Rectal smooth muscle tissue (tissue), 1 donor: ENCODE measurements at regions not wholly inside any gene's neighbourhood (a gene's known extent, or its start where the extent isn't known, plus 50 kb on each side); places are given as distances from the start of the nearest gene placed in this dataset.

Experiments used
- H3K27ac ChIP-seq: one replicate; pipeline ENCODE4 v1.7.0; 2013; ENCODE audit warnings: low read depth, low read length, inconsistent platforms
- H3K27me3 ChIP-seq: one replicate; pipeline ENCODE4 v1.7.0; 2013; ENCODE audit warnings: low read length; ENCODE audit not compliant: control insufficient read depth, insufficient read depth
- H3K36me3 ChIP-seq: one replicate; pipeline ENCODE4 v1.7.0; 2013; ENCODE audit warnings: low read length; ENCODE audit not compliant: control insufficient read depth, insufficient read depth
- H3K4me1 ChIP-seq: one replicate; pipeline ENCODE4 v1.7.0; 2013; ENCODE audit warnings: low read length; ENCODE audit not compliant: control insufficient read depth, insufficient read depth
- H3K4me3 ChIP-seq: one replicate; pipeline ENCODE4 v1.7.0; 2013; ENCODE audit warnings: low read length
- H3K9ac ChIP-seq: one replicate; pipeline ENCODE4 v1.7.0; 2013; ENCODE audit warnings: low read length

DNA sequence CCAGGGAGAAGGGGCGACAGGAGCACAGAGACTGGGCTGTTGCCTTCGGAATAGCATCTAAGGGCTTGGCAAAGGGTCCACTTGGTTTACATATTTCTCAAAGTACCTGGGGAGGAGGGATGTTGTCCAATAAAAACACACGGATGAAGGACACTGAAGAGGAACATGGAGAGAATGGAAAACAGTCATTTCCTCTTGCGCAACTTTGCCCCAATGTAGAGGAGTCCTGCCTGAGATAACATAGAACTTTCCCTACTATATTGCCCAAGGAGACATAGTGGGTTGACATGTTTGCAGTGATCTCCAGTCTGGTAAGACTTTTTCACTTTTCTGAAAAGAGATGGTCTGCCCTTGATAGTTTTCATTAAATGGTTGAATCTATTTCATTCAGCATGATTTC is 468.8 kb upstream of the SUCLG2 start:
- no peaks in the 10 kb centered on the region for H3K4me1 ChIP-seq
- H3K27me3 ChIP-seq: no peaks in the 10 kb centered on the region
- H3K4me3 ChIP-seq: no peak overlapping the region
- H3K9ac ChIP-seq: no peak overlapping the region
- H3K36me3 ChIP-seq: no peaks in the 10 kb centered on the region
- no peak overlapping the region for H3K27ac ChIP-seq

- no peaks in the 10 kb centered on the region for H3K27me3 ChIP-seq
- no peak overlapping the region for H3K27ac ChIP-seq
- no peaks in the 10 kb centered on the region for H3K36me3 ChIP-seq
- H3K4me3 ChIP-seq: no peak overlapping the region
- no peak overlapping the region for H3K9ac ChIP-seq
- H3K4me1 ChIP-seq: no peaks in the 10 kb centered on the region
These were observed 466.9 kb upstream of the SUCLG2 start for GRCh38 chr3:68121287-68121686.

DNA sequence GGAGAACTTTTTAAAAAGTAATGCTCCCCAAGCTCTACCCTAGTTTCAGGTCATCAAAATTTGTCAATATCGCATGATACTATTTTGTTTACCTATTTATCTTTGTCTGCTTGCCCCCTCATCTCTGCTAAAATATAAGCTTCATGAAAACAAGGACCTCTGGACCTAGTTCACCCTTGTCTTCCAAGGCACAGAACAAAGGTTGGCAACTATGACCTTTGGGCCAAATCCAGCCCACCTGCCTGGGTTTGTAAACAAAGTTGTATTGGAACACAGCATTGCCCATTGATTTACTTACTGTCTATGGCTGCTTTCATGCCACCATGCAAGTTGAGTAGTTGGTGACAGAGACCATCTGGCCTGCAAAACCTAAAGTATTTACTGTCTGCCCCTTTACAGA is 462.2 kb upstream of the SUCLG2 start:
- H3K9ac ChIP-seq: no peak overlapping the region
- no peaks in the 10 kb centered on the region for H3K36me3 ChIP-seq
- H3K4me1 ChIP-seq: no peaks in the 10 kb centered on the region
- H3K27me3 ChIP-seq: no peaks in the 10 kb centered on the region
- H3K4me3 ChIP-seq: no peak overlapping the region
- no peak overlapping the region for H3K27ac ChIP-seq

DNA sequence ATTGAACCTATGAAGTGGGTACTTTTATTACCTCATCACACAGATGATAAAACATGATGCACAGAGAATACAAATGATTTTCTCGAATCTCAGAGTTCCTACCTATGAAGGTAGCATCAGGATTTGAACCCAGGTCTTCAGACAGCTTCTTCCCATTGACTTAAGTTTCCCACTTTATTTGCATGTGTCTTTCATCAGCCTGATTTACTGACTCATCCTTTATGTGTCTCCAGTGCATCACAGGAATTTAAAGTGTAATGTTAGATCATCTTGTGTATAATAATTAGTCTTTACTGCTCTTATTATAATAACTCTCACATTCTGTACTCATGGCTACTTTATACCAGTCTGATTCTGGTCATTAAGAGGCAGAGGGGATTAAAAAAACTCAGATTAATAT is 449.4 kb upstream of the SUCLG2 start:
- no peak overlapping the region for H3K27ac ChIP-seq
- H3K36me3 ChIP-seq: no peaks in the 10 kb centered on the region
- no peak overlapping the region for H3K9ac ChIP-seq
- no peaks in the 10 kb centered on the region for H3K27me3 ChIP-seq
- H3K4me3 ChIP-seq: no peak overlapping the region
- H3K4me1 ChIP-seq: no peaks in the 10 kb centered on the region

GRCh38 chr3:68090571-68090970 is 436.2 kb upstream of the SUCLG2 start:
- Histone ChIP-seq H3K36me3 (no peaks in the 10 kb centered on the region), H3K4me3 (no peak overlapping the region), H3K9ac (no peak overlapping the region), H3K27ac (no peak overlapping the region), H3K4me1 (peaks cover 5% of the 10 kb centered on the region), H3K27me3 (no peaks in the 10 kb centered on the region)

- Histone ChIP-seq H3K4me1 (peaks cover 5% of the 10 kb centered on the region), H3K27me3 (no peaks in the 10 kb centered on the region), H3K27ac (no peak overlapping the region), H3K36me3 (no peaks in the 10 kb centered on the region), H3K9ac (no peak overlapping the region), H3K4me3 (no peak overlapping the region)
These were observed 435.2 kb upstream of the SUCLG2 start for GRCh38 chr3:68089572-68090011.

DNA sequence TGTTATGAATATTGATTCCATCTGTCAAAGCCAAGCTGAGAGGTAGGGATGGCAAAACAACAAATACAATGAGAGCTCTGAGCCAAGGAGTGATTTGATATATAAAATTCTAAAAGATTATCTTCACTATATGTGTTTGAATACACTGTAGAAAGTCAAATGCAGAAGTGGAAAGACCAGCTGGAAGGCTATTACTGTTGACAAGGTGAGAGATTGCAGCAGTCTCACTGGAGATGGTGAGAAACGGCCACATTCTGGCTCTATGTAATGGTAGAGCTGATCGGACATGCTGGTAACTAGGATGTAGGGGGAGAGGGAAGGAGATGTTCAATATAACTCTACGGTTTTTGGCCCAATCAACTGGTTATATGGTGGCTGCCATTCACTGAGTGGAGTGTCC is 434.2 kb upstream of the SUCLG2 start:
- Histone ChIP-seq H3K36me3 (no peaks in the 10 kb centered on the region), H3K27ac (no peak overlapping the region), H3K27me3 (no peaks in the 10 kb centered on the region), H3K4me3 (no peak overlapping the region), H3K9ac (no peak overlapping the region), H3K4me1 (peaks cover 5% of the 10 kb centered on the region)

DNA sequence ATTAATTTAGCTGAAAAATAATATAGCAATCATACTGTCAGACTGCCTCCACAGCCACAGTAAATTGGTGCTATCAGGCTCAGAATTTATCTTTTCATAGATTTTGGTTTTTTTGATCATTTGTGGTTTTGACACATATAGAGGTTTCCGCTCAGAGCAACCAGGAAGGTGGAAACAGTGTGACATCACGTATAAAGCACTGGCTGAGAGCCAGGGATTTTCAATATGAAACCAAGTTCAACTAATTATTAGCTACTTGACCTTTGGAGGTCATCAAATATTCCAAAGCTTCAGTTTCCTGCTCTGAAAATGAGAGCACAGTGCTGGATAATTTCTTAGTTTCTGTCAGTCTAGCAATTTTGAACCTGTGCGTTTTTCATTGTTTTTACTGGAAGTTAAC is 433.8 kb upstream of the SUCLG2 start:
- Histone ChIP-seq H3K27ac (no peak overlapping the region), H3K4me3 (no peak overlapping the region), H3K27me3 (no peaks in the 10 kb centered on the region), H3K9ac (no peak overlapping the region), H3K4me1 (peaks cover 5% of the 10 kb centered on the region), H3K36me3 (no peaks in the 10 kb centered on the region)

- Histone ChIP-seq H3K4me3 (no peak overlapping the region), H3K36me3 (no peaks in the 10 kb centered on the region), H3K9ac (no peak overlapping the region), H3K27me3 (no peaks in the 10 kb centered on the region), H3K27ac (no peak overlapping the region), H3K4me1 (no peaks in the 10 kb centered on the region)
These were observed 417.6 kb upstream of the SUCLG2 start for GRCh38 chr3:68072062-68072461.

GRCh38 chr3:68070186-68070585 is 415.8 kb upstream of the SUCLG2 start:
- Histone ChIP-seq H3K4me1 (no peaks in the 10 kb centered on the region), H3K36me3 (no peaks in the 10 kb centered on the region), H3K27me3 (no peaks in the 10 kb centered on the region), H3K27ac (no peak overlapping the region), H3K9ac (no peak overlapping the region), H3K4me3 (no peak overlapping the region)

DNA sequence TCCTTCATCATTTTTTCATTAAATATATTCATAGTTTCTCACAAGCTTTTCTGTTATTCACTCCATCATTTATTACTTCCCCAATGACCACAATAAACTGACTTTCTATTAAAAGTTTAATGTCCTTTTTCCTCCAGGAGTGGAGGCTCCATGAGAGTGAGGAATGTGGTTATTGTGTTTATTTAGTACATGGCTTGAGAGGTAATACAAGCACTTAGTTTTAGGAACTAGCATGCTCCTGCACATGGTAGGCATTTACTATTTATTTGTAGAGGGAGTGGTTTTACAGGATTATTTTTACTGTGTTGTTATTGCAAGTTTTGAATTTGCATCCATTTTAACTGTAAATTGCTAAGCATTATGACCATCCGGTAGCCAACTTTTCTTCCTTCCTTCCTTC is 412.9 kb upstream of the SUCLG2 start:
- Histone ChIP-seq H3K36me3 (no peaks in the 10 kb centered on the region), H3K27ac (no peak overlapping the region), H3K4me3 (no peak overlapping the region), H3K27me3 (no peaks in the 10 kb centered on the region), H3K9ac (no peak overlapping the region), H3K4me1 (no peaks in the 10 kb centered on the region)

DNA sequence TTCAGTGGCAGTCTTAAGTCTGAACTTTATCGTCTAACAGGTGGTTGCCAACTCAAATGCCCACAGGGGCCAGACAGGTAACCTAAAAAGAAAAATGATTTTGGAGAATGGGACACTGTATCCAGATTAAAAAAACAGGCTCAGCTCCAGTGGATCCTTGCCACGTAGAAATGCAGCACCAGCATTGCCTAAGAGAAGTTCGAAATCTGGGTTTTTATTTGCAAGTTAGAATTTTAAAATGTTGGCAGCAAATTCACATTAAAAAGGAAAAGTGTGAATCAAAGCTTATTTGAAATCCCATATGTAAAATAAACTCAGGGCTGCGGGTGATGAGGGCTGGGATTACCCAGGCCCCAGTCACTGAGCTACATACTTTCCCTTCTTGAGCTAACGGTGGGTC is 408.5 kb upstream of the SUCLG2 start:
- Histone ChIP-seq H3K27me3 (no peaks in the 10 kb centered on the region), H3K27ac (no peak overlapping the region), H3K4me1 (no peaks in the 10 kb centered on the region), H3K9ac (no peak overlapping the region), H3K36me3 (no peaks in the 10 kb centered on the region), H3K4me3 (no peak overlapping the region)

DNA sequence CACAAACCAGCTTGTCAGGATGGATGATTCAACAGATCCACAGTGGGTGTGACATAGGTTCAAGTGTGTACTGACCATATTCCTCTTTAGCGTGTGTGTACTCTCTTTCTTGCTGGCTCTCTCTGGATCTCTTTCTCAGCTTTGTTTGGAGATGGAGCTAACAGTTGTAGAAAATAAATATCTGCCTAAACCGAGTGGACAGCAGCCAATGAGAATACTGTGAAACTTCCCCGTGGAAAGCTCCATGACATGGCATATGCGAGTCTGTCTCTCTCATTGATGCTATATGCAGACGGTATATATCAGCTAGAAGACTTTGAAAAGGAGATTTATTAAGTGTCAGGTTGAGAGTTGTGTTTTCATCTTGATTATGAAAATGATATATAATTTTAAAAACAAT is 406.5 kb upstream of the SUCLG2 start:
- Histone ChIP-seq H3K4me1 (no peaks in the 10 kb centered on the region), H3K9ac (no peak overlapping the region), H3K36me3 (no peaks in the 10 kb centered on the region), H3K4me3 (no peak overlapping the region), H3K27me3 (no peaks in the 10 kb centered on the region), H3K27ac (no peak overlapping the region)

DNA sequence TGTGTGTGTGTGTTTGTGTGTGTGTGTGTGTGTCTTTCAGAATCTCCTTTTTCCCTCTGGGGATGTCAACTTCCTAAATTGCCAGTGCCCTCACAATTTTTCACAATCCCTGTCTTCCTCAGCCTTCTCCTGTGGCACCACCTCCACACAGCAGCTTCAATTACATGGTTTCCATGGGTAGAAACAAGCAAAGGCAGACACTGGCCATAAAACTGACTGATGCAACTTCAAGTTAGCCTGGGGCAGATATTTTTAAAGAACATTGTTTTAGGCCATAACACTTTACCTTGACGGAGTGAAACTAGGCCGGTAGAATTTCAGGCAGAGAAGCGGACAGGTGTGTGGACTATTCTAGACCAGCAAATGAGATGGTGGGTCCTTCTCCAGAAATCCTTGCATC is 405.8 kb upstream of the SUCLG2 start:
- H3K27ac ChIP-seq: no peak overlapping the region
- no peak overlapping the region for H3K9ac ChIP-seq
- H3K4me3 ChIP-seq: no peak overlapping the region
- no peaks in the 10 kb centered on the region for H3K27me3 ChIP-seq
- H3K4me1 ChIP-seq: no peaks in the 10 kb centered on the region
- H3K36me3 ChIP-seq: no peaks in the 10 kb centered on the region
